Muscle of arm (tissue), 1 donor: ENCODE measurements at regions not wholly inside any gene's neighbourhood (a gene's known extent, or its start where the extent isn't known, plus 50 kb on each side); places are given as distances from the start of the nearest gene placed in this dataset.
A peak's percentile ranks its signal among the peaks of the same experiment; 100 is the strongest.

ENCODE experiments used
- DNase-seq: peaks from one replicate; pipeline ENCODE4 v3.0.0-alpha.2; 2013

DNA sequence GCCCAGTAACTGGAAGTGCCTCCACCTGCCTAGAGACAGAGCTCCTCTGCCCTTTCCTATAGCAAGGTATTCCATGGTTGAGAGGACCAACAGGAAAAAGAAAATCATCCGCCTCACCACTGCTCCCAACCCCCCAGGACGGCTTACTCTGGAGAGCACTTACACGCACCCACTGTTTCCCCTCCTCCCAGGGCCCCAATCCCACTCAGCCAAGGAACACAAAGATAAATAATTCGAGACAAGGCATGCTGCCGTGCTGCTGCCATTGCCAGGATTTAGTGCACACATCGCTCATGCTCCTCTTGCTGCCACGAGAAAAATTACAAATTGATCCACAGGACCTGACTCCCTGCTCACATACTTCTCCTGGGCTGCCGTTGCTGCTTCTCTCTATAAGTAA, 516.6 kb downstream of the BUD13 start:
- no peak for DNase-seq

GRCh38 chr11:116255321-116255953, 517.4 kb downstream of the BUD13 start:
- no peak for DNase-seq

- DNase-seq = no peak
These were observed 522.6 kb downstream of the BUD13 start for GRCh38 chr11:116250155-116250554.

GRCh38 chr11:116249561-116249960, 523.2 kb downstream of the BUD13 start:
- DNase-seq = no peak

- DNase-seq = no peak
These were observed 527.9 kb downstream of the BUD13 start for GRCh38 chr11:116244889-116245288.

DNA sequence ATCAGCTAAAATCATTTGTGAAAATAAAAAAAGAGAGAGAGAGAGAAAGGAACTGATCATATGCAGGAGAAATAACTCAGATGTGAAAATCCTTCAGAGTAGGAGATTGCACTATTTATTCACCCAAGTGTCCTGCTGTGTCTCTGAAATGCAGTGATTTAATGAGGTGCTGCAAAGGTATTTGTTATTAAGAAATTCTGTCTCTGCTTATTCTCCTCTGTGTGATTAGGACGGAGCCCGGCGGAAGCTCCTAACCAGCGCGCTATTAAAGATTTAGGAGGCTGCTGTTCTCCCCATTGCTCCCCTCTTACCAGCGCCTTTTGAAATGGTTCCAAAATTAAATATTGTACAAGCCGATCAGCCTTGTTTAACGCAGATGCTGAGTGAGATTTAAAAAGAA, 528.3 kb downstream of the BUD13 start:
- DNase-seq = no peak

DNA sequence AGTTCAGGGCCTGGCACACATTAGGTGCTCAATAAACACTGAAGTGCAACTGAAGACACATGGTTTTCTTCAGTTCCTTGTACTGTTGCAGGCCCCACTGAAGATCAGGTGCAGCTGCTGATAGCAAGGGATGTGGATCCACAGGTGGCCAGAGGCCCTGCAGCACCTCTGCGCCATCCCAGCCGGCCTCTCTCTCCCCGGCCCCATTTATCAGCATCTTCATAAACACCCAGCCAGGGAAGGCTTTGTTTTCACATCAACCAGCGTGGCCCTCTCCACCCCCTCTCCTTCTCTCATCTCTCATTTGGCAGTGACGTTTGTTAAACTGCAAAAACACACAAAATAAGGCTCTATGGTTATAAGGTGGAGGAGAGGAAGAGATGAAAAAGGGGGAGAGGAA, 528.8 kb downstream of the BUD13 start:
- no peak for DNase-seq

DNA sequence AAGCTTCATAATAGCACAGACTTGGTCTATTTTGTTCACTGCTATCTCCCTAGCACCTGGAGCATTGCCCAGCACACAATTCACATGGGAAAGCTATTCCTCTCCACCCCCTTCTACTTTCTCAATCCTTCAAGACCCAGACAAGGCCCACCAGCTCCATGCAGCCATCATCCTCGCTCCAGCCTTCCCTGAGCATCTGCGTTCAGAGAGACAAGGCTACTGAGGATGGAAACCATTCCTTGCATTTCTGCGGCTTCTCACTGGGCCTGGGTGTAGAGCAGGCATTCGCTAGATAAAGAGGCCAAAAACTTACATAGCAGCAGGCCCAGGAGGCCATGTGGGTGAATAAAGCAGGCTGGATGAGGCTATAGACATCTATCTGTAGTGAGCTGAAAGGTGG, 530.8 kb downstream of the BUD13 start:
- DNase-seq = no peak

DNA sequence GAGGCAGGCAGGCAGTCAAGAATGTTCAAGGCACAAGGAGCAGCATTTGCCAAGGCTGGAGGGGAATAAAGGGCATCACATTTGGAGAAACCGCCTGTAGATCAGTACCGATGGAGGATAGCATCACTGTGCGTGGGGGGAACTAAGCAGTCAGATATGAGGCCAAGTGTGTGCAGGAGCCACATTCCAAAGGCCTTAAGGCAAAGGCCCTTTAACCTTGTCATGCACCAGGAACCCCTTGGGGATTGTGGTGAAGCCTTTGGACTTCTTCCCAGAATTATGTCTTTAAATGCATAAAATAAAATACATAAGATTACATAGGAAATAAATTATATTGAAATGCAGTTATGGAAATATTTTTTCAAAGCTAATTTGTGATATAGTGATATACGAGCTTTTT, 532.1 kb downstream of the BUD13 start:
- DNase-seq = no peak

DNA sequence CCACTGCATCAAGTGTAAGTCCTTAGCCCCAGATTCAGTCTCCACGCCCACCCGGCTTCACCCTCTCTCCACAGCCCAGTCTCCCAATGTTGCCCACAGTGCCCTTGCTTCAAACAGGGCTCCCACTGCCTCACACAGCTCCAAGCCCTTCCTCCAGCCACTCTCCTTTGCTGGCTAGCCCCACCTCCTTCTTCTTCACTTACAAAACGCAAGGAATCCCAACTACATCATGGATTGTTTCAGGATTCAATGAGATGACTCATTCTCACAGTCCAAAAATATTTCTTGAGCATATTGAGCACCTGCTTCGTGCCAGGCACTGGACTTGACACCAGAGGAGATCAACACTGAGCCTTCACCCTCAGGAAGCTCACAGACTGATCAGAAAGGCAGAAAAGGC, 533.5 kb downstream of the BUD13 start:
- no peak for DNase-seq

DNA sequence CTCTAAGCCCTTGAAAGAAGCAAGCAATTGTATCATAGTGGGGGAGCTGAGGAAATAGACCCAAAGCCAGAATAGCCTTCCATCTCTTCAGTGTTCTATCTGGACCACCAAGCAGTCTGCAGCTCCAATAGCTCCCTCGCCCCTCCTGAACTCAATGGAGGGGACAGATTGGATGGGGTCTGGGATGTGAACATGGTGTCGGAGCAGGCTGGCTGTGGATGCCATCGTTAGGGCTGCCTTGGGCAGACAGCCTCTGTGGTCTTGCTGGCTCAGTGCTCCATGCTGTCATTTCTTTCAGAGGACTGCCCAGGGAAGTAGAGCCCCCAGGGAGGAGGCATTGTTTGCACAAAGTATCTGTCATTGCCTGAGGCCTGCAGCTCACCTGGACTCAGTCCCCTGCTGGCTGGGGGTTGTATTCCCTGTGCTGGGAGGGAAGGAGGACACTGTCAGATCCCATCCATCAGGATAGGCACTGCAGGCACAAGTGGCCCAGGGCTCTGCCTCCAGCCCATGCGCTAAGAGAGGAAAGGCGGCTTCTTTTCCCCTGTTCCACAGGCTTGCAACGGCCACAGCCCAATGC, 537.7 kb downstream of the BUD13 start:
- DNase-seq = no peak

GRCh38 chr11:116233561-116233960, 539.2 kb downstream of the BUD13 start:
- DNase-seq = peak; percentile 35

DNA sequence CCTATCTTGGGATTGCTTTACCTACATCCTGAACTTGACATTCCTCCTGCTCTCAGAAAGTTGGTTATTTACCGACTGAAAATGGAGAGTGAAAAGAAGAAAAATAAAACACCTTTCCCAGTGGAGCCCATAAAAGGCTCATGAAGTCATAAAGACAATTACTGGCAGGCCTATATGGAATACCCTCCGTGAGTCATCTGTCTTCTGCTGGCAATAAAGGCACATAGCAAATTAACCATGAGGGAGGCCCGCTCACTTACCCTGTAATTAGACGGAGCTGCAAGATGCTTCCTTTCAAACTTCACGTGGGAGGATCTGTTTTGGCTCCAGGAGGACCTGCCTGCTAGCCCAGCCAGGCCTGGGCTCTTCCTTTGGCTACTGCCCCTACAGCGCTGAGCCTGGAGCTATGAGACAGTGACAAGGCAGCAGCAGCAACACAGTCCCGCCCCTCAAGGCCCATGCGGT, 540.4 kb downstream of the BUD13 start:
- no peak for DNase-seq

DNA sequence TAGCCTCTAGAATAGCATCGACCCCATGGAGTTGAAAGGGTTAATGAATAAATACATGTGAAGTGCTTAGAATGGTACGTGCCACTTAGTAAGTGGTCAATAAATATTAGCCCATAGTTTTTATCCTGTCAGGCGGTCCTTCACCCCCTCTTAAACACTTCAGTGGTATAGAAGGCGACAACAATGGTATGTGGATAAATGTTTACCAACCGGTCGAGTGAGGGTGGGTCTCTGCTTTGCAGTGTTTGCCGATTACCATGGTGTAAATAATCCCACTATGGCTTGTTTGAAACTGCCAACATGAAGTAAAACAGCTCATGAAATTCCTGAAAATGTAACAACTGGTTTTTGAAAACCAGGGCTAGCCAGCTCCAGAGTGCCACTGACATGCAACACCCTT, 541.2 kb downstream of the BUD13 start:
- no peak for DNase-seq

DNA sequence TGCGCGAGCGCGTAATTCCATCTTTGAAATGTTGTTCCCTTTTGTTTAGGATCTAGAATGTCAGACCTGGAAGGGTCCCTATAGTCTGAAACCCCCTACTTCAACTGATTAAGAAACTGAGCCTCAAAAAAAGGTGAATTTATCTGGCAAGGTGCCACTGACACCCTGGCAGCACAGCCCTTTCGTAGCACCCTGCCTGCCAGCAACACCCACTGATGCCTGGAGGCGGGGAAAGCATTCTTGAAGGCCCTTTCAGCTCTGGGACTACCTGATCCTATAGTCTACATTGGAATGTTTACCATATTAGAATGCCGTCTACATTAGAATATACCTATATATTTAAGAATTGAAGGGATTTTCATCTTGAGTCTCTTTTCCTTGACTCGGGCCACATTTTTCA, 542.3 kb downstream of the BUD13 start:
- DNase-seq = no peak

GRCh38 chr11:116229236-116229970, 543.4 kb downstream of the BUD13 start:
- DNase-seq = peak; percentile 57

DNA sequence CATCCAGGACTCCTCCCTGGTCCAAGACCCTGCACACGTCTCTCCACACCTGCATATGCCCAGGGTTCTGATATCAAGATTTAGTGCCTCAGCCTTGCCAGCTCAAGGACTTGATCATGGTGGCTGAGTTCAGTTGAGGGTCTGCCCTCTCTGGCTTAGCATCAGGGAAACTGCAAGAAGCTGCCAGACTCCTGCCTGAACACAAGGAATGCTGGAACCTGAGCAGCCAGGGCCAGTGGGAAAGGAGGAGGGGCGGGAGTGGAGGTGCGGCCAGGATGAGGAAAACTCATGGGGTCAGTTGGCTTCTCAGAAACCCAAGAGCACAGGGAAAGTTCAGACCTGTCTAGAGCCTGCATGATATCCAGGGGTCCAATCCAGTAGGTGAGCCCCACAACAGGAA, 546.1 kb downstream of the BUD13 start:
- no peak for DNase-seq

DNA sequence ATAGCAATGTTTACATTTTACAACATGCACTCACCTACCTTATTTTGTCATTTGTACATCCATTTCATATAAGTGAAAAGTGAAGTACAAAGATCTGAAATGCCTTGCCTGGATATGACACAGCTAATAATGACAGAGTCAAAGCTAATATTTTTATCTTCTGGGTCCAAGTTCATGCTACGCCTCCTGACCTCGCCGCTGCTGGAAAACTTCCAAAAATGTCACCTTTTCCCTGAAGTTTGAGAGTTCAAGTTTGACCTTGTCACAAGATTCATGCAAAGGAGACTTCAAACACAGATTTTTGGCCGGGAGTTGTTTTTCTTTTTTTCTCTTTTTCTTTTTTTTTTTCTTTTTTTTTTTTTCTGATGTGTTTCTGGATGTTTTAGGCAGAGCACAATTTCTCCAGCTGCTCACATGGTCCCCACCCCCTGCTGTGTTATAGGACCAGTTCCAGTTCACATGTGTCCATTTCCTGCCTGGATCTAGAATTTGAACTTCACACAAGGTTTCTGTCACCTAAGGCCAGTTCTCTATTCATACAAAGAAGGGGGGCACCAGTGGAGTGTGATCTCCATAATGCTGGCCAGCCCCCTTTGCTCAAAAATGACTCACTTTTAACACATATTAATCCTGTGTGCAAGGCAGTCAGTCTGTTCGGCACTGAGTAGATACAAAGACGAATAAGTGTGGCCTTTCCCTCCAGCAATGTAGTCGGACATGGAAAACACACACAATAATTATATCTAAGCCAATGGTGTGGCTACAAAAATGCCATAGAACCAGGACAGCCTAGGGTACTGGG, 546.8 kb downstream of the BUD13 start:
- DNase-seq = no peak

DNA sequence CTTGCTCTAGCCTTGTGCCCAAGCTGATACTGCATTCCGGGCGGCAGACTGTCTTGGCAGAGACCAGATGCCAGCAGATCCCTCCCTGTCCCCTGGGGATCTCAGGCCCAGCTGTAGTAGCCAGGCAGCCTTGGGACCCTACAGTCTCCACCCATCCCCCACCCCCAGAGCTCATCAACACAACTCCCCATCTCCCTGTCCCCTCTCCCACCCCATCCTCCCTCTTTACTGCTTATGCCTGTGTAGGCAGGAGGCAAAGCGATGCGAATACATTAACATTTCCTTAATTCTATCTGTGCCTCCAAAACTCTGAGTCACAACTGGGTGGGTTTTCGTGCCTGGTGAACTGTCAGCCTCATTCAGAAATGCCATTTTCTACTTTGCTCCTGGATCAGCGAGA, 547.6 kb downstream of the BUD13 start:
- DNase-seq = no peak

- no peak for DNase-seq
These were observed 547.9 kb downstream of the BUD13 start for GRCh38 chr11:116224889-116225200.

- DNase-seq = no peak
These were observed 548.5 kb downstream of the BUD13 start for GRCh38 chr11:116224154-116224888.

- DNase-seq = no peak
These were observed 551.4 kb downstream of the BUD13 start for GRCh38 chr11:116221351-116221750.
